Liver (tissue), 8 donors: ENCODE measurements at regions not wholly inside any gene's neighbourhood (a gene's known extent, or its start where the extent isn't known, plus 50 kb on each side); places are given as distances from the start of the nearest gene placed in this dataset.

Experiments
- DNase-seq: peaks from one replicate; pipeline ENCODE4 v3.0.0-alpha.2; 2017; ENCODE audit warnings: low spot score
- H3K27ac ChIP-seq, 2 donors: one replicate each; pipeline ENCODE4 v1.7.0; 2013; ENCODE audit warnings: inconsistent platforms in 2 of 2, low read length in 2 of 2, control low read depth in 1 of 2, low read depth in 1 of 2, mild to moderate bottlenecking in 1 of 2
- H3K27me3 ChIP-seq, 4 donors: one replicate each; pipeline versions ENCODE4 v1.6.1 to v1.7.0; 2013; ENCODE audit warnings: low read length in 3 of 4, inconsistent platforms in 1 of 4, mild to moderate bottlenecking in 1 of 4, moderate library complexity in 1 of 4; ENCODE audit not compliant: control insufficient read depth in 4 of 4, insufficient read depth in 4 of 4
- H3K36me3 ChIP-seq, 4 donors: one replicate each; pipeline versions ENCODE4 v1.6.1 to v1.7.0; 2013; ENCODE audit warnings: low read length in 3 of 4, mild to moderate bottlenecking in 3 of 4, low read depth in 1 of 4, moderate library complexity in 1 of 4; ENCODE audit not compliant: control insufficient read depth in 4 of 4, insufficient read depth in 3 of 4
- H3K4me1 ChIP-seq, 4 donors: one replicate each; pipeline versions ENCODE4 v1.6.1 to v1.7.0; 2013; ENCODE audit warnings: low read length in 3 of 4, mild to moderate bottlenecking in 3 of 4, moderate library complexity in 1 of 4; ENCODE audit not compliant: control insufficient read depth in 4 of 4, insufficient read depth in 4 of 4
- H3K4me3 ChIP-seq, 3 donors: one replicate each; pipeline versions ENCODE4 v1.6.1 to v1.7.0; 2013; ENCODE audit warnings: low read length in 3 of 3, control low read depth in 1 of 3, low read depth in 1 of 3, mild to moderate bottlenecking in 1 of 3
- H3K9ac ChIP-seq, 2 donors: one replicate each; pipeline ENCODE4 v1.7.0; 2013; ENCODE audit warnings: low read length in 2 of 2, mild to moderate bottlenecking in 2 of 2, moderate library complexity in 2 of 2, control low read depth in 1 of 2, low read depth in 1 of 2
- H3K9me3 ChIP-seq, 4 donors: one replicate each; pipeline versions ENCODE4 v1.6.1 to v1.7.0; 2013; ENCODE audit warnings: low read length in 3 of 4; ENCODE audit not compliant: control insufficient read depth in 4 of 4
- EGR1 ChIP-seq, 2 donors: IDR thresholded peaks; 2 replicates each; pipeline ENCODE4 v1.6.1; 2016 to 2018; ENCODE audit warnings: antibody characterized with exemption in 2 of 2, low read depth in 2 of 2
- GABPA ChIP-seq, 2 donors: IDR thresholded peaks in 1 of 2; conservative IDR thresholded peaks in 1 of 2; 2 replicates each; pipeline ENCODE4 v1.6.1; 2016; ENCODE audit warnings: antibody characterized with exemption in 2 of 2, mild to moderate bottlenecking in 1 of 2, moderate library complexity in 1 of 2
- HNF4A ChIP-seq, 2 donors: conservative IDR thresholded peaks; 2 replicates each; pipeline ENCODE4 v1.6.1; 2016; ENCODE audit warnings: antibody characterized with exemption in 2 of 2, mild to moderate bottlenecking in 2 of 2
- HNF4G ChIP-seq: IDR thresholded peaks from 2 replicates; pipeline ENCODE4 v1.6.1; 2016; ENCODE audit warnings: antibody characterized with exemption
- JUND ChIP-seq, 2 donors: IDR thresholded peaks; 2 replicates each; pipeline ENCODE4 v1.6.1; 2016; ENCODE audit warnings: antibody characterized with exemption in 2 of 2
- NR2F2 ChIP-seq: IDR thresholded peaks from 2 replicates; pipeline ENCODE4 v1.6.1; 2016; ENCODE audit warnings: antibody characterized with exemption
- RAD21 ChIP-seq, 2 donors: IDR thresholded peaks; 2 replicates each; pipeline ENCODE4 v1.6.1; 2016; ENCODE audit warnings: antibody characterized with exemption in 2 of 2, mild to moderate bottlenecking in 2 of 2
- RXRA ChIP-seq, 2 donors: IDR thresholded peaks; 2 replicates each; pipeline ENCODE4 v1.6.1; 2017 to 2018; ENCODE audit warnings: antibody characterized with exemption in 2 of 2, mild to moderate bottlenecking in 1 of 2
- SP1 ChIP-seq: IDR thresholded peaks from 2 replicates; pipeline ENCODE4 v1.6.1; 2018; ENCODE audit warnings: antibody characterized with exemption, mild to moderate bottlenecking
- TAF1 ChIP-seq: conservative IDR thresholded peaks from 2 replicates; pipeline ENCODE4 v1.6.1; 2016; ENCODE audit warnings: antibody characterized with exemption, mild to moderate bottlenecking
- YY1 ChIP-seq: IDR thresholded peaks from 2 replicates; pipeline ENCODE4 v1.6.1; 2016; ENCODE audit warnings: antibody characterized with exemption, mild to moderate bottlenecking
- WGBS: extraction: QIAGEN DNeasy Blood & Tissue Kit; methylation state at CpG from one replicate; pipeline ENCODE4 v1.1.7; 2013; 5-methylcytosine and 5-hydroxymethylcytosine counted together
- TF ChIP-seq, protein P1 (sequence below): IDR thresholded peaks from 2 replicates; pipeline ENCODE4 v1.6.1; 2016; ENCODE audit warnings: antibody characterized with exemption, mild to moderate bottlenecking
- TF ChIP-seq, protein P2 (sequence below): fragments of 150-350 bp; IDR thresholded peaks from 2 replicates; pipeline ENCODE4 v1.5.1; 2017; ENCODE audit warnings: improper control_type of control experiment, low read depth, low read length; ENCODE audit not compliant: missing input control
- TF ChIP-seq, protein P3 (sequence below): IDR thresholded peaks from 2 replicates; pipeline ENCODE4 v1.6.1; 2016; ENCODE audit warnings: antibody characterized with exemption
- TF ChIP-seq, protein P4 (sequence below): IDR thresholded peaks from 2 replicates; pipeline ENCODE4 v1.6.1; 2016; ENCODE audit warnings: antibody characterized with exemption
- TF ChIP-seq, protein P5 (sequence below): IDR thresholded peaks from 2 replicates; pipeline ENCODE4 v1.6.1; 2016; ENCODE audit warnings: antibody characterized with exemption
- donor health status: healthy.
- donor health status: healthy.
- donor health status: healthy.
- donor health status: healthy.
- donor health status: healthy.

DNA sequence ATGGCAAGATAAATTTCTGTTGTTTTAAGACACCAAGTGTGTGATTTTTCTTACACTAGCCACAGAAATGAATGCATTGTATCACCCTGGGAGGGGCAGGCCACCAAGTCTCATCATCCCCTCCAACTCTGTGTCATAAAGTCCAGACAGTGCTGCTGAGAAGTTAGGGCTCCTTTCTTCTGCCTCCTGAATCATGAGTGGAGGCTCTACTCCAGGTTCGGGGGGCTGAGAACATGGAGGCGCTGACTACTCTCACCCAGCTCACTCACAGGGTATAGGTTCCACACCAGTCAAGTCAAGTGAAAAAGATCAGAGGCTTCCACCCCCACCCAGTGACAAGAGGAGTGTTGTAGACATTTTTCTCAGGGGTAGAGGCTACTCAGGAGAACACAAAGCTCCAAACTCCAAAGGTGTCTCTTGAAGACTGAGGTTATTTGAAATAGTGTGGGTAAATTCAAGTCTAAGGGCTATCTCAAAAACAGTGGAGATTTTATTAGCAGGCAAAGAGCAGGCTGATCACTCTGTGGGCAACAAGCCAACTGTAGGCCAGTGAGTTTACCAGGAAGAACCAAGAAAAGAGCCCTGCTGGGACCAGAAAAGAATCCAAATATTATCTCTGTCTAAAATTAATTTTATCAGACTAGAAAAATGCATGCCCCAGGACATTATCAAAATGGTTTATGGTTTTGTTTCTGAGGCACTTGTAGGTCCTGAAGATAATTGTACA is 118.6 kb upstream of the RET start:
- Histone ChIP-seq H3K27me3 (no peaks in the 10 kb centered on the region), H3K27ac (no peak overlapping the region), H3K9me3 (no peaks in the 10 kb centered on the region), H3K36me3 (no peaks in the 10 kb centered on the region), H3K9ac (no peak overlapping the region), H3K4me1 (no peaks in the 10 kb centered on the region), H3K4me3 (no peak overlapping the region)
- TF ChIP-seq JUND (IDR thresholded peaks at IDR 0.05) = no peak
- no peak for TF ChIP-seq YY1
- no peak for TF ChIP-seq RAD21 (IDR thresholded peaks at IDR 0.05)
- no peak for TF ChIP-seq SP1
- TF ChIP-seq, protein P1, sequence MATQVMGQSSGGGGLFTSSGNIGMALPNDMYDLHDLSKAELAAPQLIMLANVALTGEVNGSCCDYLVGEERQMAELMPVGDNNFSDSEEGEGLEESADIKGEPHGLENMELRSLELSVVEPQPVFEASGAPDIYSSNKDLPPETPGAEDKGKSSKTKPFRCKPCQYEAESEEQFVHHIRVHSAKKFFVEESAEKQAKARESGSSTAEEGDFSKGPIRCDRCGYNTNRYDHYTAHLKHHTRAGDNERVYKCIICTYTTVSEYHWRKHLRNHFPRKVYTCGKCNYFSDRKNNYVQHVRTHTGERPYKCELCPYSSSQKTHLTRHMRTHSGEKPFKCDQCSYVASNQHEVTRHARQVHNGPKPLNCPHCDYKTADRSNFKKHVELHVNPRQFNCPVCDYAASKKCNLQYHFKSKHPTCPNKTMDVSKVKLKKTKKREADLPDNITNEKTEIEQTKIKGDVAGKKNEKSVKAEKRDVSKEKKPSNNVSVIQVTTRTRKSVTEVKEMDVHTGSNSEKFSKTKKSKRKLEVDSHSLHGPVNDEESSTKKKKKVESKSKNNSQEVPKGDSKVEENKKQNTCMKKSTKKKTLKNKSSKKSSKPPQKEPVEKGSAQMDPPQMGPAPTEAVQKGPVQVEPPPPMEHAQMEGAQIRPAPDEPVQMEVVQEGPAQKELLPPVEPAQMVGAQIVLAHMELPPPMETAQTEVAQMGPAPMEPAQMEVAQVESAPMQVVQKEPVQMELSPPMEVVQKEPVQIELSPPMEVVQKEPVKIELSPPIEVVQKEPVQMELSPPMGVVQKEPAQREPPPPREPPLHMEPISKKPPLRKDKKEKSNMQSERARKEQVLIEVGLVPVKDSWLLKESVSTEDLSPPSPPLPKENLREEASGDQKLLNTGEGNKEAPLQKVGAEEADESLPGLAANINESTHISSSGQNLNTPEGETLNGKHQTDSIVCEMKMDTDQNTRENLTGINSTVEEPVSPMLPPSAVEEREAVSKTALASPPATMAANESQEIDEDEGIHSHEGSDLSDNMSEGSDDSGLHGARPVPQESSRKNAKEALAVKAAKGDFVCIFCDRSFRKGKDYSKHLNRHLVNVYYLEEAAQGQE = no peak
- TF ChIP-seq, protein P2, sequence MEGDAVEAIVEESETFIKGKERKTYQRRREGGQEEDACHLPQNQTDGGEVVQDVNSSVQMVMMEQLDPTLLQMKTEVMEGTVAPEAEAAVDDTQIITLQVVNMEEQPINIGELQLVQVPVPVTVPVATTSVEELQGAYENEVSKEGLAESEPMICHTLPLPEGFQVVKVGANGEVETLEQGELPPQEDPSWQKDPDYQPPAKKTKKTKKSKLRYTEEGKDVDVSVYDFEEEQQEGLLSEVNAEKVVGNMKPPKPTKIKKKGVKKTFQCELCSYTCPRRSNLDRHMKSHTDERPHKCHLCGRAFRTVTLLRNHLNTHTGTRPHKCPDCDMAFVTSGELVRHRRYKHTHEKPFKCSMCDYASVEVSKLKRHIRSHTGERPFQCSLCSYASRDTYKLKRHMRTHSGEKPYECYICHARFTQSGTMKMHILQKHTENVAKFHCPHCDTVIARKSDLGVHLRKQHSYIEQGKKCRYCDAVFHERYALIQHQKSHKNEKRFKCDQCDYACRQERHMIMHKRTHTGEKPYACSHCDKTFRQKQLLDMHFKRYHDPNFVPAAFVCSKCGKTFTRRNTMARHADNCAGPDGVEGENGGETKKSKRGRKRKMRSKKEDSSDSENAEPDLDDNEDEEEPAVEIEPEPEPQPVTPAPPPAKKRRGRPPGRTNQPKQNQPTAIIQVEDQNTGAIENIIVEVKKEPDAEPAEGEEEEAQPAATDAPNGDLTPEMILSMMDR = no peak
- no peak for TF ChIP-seq TAF1
- TF ChIP-seq, protein P3, sequence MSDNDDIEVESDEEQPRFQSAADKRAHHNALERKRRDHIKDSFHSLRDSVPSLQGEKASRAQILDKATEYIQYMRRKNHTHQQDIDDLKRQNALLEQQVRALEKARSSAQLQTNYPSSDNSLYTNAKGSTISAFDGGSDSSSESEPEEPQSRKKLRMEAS = no peak
- no peak for TF ChIP-seq RXRA (IDR thresholded peaks at IDR 0.05)
- no peak for TF ChIP-seq HNF4A (conservative IDR thresholded peaks at IDR 0.05)
- no peak for TF ChIP-seq NR2F2
- WGBS = 93% methylated on average over 2 of the region's 2 CpGs
- no peak for DNase-seq

DNA sequence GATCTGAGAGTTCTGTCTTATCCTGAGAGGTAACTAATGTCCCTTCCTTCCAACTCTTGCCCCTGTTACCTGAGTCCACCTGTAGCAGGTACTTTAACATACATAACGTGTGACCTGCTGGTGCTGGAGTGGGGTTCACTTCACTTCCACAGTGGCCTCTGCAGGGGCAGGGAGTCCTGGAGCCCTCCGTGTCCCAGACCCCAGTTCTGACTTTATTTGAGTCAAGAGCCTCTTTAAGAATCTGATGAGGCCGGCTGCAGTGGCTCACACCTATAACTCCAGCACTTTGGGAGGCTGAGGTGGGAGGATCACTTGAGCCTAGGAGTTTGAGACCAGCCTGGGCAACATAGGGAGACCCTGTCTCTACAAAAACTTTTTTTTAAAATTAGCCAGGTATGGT is 117.0 kb upstream of the RET start:
- Histone ChIP-seq H3K27me3 (no peaks in the 10 kb centered on the region), H3K9ac (no peak overlapping the region), H3K27ac (no peak overlapping the region), H3K4me3 (no peak overlapping the region), H3K4me1 (no peaks in the 10 kb centered on the region), H3K36me3 (no peaks in the 10 kb centered on the region), H3K9me3 (no peaks in the 10 kb centered on the region)
- TF ChIP-seq RXRA (IDR thresholded peaks at IDR 0.05) (no peak), TAF1 (no peak), SP1 (no peak), EGR1 (IDR thresholded peaks at IDR 0.05; ENCODE audit: low read depth in 2 of 2) (no peak), HNF4G (no peak), RAD21 (IDR thresholded peaks at IDR 0.05) (no peak), GABPA (IDR thresholded peaks at IDR 0.05 in 1 of 2, conservative IDR thresholded peaks at IDR 0.05 in 1 of 2) (no peak)
- TF ChIP-seq, protein P4, sequence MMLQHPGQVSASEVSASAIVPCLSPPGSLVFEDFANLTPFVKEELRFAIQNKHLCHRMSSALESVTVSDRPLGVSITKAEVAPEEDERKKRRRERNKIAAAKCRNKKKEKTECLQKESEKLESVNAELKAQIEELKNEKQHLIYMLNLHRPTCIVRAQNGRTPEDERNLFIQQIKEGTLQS = no peak
- TF ChIP-seq, protein P3 = no peak
- TF ChIP-seq, protein P1 = no peak
- TF ChIP-seq, protein P5, sequence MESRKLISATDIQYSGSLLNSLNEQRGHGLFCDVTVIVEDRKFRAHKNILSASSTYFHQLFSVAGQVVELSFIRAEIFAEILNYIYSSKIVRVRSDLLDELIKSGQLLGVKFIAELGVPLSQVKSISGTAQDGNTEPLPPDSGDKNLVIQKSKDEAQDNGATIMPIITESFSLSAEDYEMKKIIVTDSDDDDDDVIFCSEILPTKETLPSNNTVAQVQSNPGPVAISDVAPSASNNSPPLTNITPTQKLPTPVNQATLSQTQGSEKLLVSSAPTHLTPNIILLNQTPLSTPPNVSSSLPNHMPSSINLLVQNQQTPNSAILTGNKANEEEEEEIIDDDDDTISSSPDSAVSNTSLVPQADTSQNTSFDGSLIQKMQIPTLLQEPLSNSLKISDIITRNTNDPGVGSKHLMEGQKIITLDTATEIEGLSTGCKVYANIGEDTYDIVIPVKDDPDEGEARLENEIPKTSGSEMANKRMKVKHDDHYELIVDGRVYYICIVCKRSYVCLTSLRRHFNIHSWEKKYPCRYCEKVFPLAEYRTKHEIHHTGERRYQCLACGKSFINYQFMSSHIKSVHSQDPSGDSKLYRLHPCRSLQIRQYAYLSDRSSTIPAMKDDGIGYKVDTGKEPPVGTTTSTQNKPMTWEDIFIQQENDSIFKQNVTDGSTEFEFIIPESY = no peak
- WGBS = 79% methylated on average over 3 of the region's 3 CpGs
- DNase-seq = no peak
